ENCODE measurements at regions not wholly inside any gene's neighbourhood (a gene's known extent, or its start where the extent isn't known, plus 50 kb on each side); places are given as distances from the start of the nearest gene placed in this dataset.

- DNase-seq (ENCODE audit: insufficient read length, low spot score) (no peak), FAIRE-seq (no peak)
- no peak for TF ChIP-seq TAF1 (IDR thresholded peaks at IDR 0.05; ENCODE audit: low read depth, low read length)
- TF ChIP-seq POLR2AphosphoS5 (IDR thresholded peaks at IDR 0.05; ENCODE audit: low read depth, low read length), result no peak
- TF ChIP-seq PAX5 (IDR thresholded peaks at IDR 0.05; ENCODE audit: insufficient read depth, low read length, severe bottlenecking), result no peak
- TF ChIP-seq POLR2A (IDR thresholded peaks at IDR 0.05; ENCODE audit: low read depth, low read length), result no peak
- TF ChIP-seq SPI1 (IDR thresholded peaks at IDR 0.05; ENCODE audit: low read depth, low read length), result no peak
- TF ChIP-seq POU2F2 (IDR thresholded peaks at IDR 0.05; ENCODE audit: low read depth, low read length), result no peak
These were observed 763.1 kb upstream of the COBL start for GRCh38 chr7:52079726-52080125.

DNA sequence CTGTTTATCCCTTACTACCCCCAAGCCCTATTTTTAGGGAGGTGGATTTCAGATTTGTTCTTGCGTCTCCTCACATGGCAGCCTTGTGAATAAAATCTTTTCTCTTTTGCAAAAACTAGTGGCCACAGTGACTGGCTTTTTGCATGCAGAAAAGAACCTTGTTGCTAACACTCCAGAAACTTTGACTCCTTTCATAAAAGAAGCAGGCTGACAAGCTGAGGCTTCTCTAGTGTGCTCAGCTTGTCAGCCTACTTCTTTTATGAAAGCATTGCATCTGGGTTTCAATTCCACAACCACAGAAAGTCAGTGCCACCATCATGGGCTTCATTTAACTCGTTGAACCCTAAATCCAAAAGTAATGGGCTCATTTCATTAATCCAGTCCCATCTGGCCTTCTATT lies 761.0 kb upstream of the COBL start:
- TF ChIP-seq PAX5 (IDR thresholded peaks at IDR 0.05; ENCODE audit: insufficient read depth, low read length, severe bottlenecking) (no peak), SPI1 (IDR thresholded peaks at IDR 0.05; ENCODE audit: low read depth, low read length) (no peak), TAF1 (IDR thresholded peaks at IDR 0.05; ENCODE audit: low read depth, low read length) (no peak), POLR2AphosphoS5 (IDR thresholded peaks at IDR 0.05; ENCODE audit: low read depth, low read length) (no peak), POU2F2 (IDR thresholded peaks at IDR 0.05; ENCODE audit: low read depth, low read length) (no peak), POLR2A (IDR thresholded peaks at IDR 0.05; ENCODE audit: low read depth, low read length) (no peak)
- FAIRE-seq (no peak), DNase-seq (ENCODE audit: insufficient read length, low spot score) (no peak)

GRCh38 chr7:52074912-52075311 lies 758.3 kb upstream of the COBL start:
- DNase-seq (ENCODE audit: insufficient read length, low spot score) (no peak), FAIRE-seq (no peak)
- TF ChIP-seq POLR2A (IDR thresholded peaks at IDR 0.05; ENCODE audit: low read depth, low read length) (no peak), POU2F2 (IDR thresholded peaks at IDR 0.05; ENCODE audit: low read depth, low read length) (no peak), PAX5 (IDR thresholded peaks at IDR 0.05; ENCODE audit: insufficient read depth, low read length, severe bottlenecking) (no peak), POLR2AphosphoS5 (IDR thresholded peaks at IDR 0.05; ENCODE audit: low read depth, low read length) (no peak), SPI1 (IDR thresholded peaks at IDR 0.05; ENCODE audit: low read depth, low read length) (no peak), TAF1 (IDR thresholded peaks at IDR 0.05; ENCODE audit: low read depth, low read length) (no peak)

DNA sequence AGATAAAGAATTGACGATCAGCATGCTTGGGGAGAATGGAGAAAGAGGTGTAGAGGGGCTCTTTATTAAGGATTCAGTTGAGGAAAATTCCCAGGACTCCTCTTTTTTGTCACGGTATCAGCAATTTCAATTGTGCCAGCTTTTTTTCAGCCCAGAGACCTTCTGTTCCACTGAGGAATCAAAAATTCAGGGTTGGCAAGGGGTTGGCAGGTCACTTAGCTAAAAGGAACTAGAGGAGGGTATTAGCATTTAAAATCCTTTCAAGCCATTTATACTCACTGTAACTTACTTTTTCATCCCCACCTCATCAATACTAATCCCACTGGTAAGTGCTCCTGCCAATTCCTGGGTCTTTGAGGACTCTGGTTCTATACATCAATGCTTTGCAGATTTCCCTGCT lies 757.5 kb upstream of the COBL start:
- TF ChIP-seq SPI1 (IDR thresholded peaks at IDR 0.05; ENCODE audit: low read depth, low read length) (no peak), POU2F2 (IDR thresholded peaks at IDR 0.05; ENCODE audit: low read depth, low read length) (no peak), POLR2AphosphoS5 (IDR thresholded peaks at IDR 0.05; ENCODE audit: low read depth, low read length) (no peak), POLR2A (IDR thresholded peaks at IDR 0.05; ENCODE audit: low read depth, low read length) (no peak), PAX5 (IDR thresholded peaks at IDR 0.05; ENCODE audit: insufficient read depth, low read length, severe bottlenecking) (no peak)
- FAIRE-seq (no peak), DNase-seq (ENCODE audit: insufficient read length, low spot score) (no peak)

- DNase-seq (ENCODE audit: insufficient read length, low spot score) (no peak), FAIRE-seq (no peak)
- TF ChIP-seq SPI1 (IDR thresholded peaks at IDR 0.05; ENCODE audit: low read depth, low read length) (no peak), TAF1 (IDR thresholded peaks at IDR 0.05; ENCODE audit: low read depth, low read length) (no peak), POU2F2 (IDR thresholded peaks at IDR 0.05; ENCODE audit: low read depth, low read length) (no peak), POLR2A (IDR thresholded peaks at IDR 0.05; ENCODE audit: low read depth, low read length) (no peak), POLR2AphosphoS5 (IDR thresholded peaks at IDR 0.05; ENCODE audit: low read depth, low read length) (no peak), PAX5 (IDR thresholded peaks at IDR 0.05; ENCODE audit: insufficient read depth, low read length, severe bottlenecking) (no peak)
These were observed 755.1 kb upstream of the COBL start for GRCh38 chr7:52071744-52072143.

DNA sequence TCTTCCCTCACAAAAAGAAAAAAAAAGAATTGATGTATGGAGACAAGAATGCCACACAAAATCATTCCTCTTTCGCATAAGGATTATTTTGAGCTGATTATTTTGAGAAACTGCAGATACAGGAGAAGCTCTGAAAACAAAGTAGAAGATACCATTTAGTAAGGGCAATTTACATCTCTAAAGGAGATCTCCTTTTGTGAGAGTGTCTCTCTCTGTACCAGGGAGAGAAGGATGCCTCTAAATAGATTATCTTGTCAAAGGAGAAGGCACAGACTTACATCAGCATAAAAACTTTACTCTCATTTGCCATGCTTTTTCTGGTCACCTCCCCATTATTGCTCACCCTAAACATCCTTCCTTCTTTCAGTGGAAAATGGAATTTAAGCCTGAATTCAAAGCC lies 747.9 kb upstream of the COBL start:
- DNase-seq (ENCODE audit: insufficient read length, low spot score), result no peak
- no peak for FAIRE-seq

GRCh38 chr7:52061666-52062065 lies 745.1 kb upstream of the COBL start:
- no peak for TF ChIP-seq SPI1 (IDR thresholded peaks at IDR 0.05; ENCODE audit: low read depth, low read length)
- TF ChIP-seq PAX5 (IDR thresholded peaks at IDR 0.05; ENCODE audit: insufficient read depth, low read length, severe bottlenecking), result no peak
- TF ChIP-seq POU2F2 (IDR thresholded peaks at IDR 0.05; ENCODE audit: low read depth, low read length), result no peak
- TF ChIP-seq POLR2A (IDR thresholded peaks at IDR 0.05; ENCODE audit: low read depth, low read length), result no peak
- TF ChIP-seq TAF1 (IDR thresholded peaks at IDR 0.05; ENCODE audit: low read depth, low read length), result no peak
- TF ChIP-seq POLR2AphosphoS5 (IDR thresholded peaks at IDR 0.05; ENCODE audit: low read depth, low read length), result no peak
- no peak for FAIRE-seq
- DNase-seq (ENCODE audit: insufficient read length, low spot score), result no peak

More for the DNA sequence above, 747.9 kb upstream of the COBL start:
- TF ChIP-seq PAX5 (IDR thresholded peaks at IDR 0.05; ENCODE audit: insufficient read depth, low read length, severe bottlenecking) (no peak), SPI1 (IDR thresholded peaks at IDR 0.05; ENCODE audit: low read depth, low read length) (no peak), POLR2A (IDR thresholded peaks at IDR 0.05; ENCODE audit: low read depth, low read length) (no peak), POLR2AphosphoS5 (IDR thresholded peaks at IDR 0.05; ENCODE audit: low read depth, low read length) (no peak), POU2F2 (IDR thresholded peaks at IDR 0.05; ENCODE audit: low read depth, low read length) (no peak), TAF1 (IDR thresholded peaks at IDR 0.05; ENCODE audit: low read depth, low read length) (no peak)

DNA sequence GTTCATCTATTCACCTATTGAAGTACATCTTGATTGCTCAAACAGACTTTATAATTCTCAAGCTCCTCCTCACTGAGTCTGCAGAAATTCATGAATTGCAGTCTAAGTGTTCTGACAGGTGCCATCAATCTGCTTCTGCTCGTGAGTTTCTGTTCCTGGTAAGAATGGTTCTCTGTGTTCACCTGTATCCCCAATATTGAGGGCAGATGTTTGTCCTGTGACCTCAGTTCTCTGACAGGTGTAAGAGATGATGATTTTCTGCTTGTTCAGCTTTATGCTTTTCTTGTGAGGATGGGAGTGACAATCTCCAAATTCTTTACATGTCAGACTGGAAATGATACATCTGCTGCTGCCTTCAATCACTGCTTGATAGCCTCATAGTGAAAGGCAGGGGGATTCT lies 736.9 kb upstream of the COBL start:
- DNase-seq (ENCODE audit: insufficient read length, low spot score) (no peak), FAIRE-seq (no peak)
- TF ChIP-seq PAX5 (IDR thresholded peaks at IDR 0.05; ENCODE audit: insufficient read depth, low read length, severe bottlenecking) (no peak), POU2F2 (IDR thresholded peaks at IDR 0.05; ENCODE audit: low read depth, low read length) (no peak), SPI1 (IDR thresholded peaks at IDR 0.05; ENCODE audit: low read depth, low read length) (no peak), TAF1 (IDR thresholded peaks at IDR 0.05; ENCODE audit: low read depth, low read length) (no peak), POLR2A (IDR thresholded peaks at IDR 0.05; ENCODE audit: low read depth, low read length) (no peak), POLR2AphosphoS5 (IDR thresholded peaks at IDR 0.05; ENCODE audit: low read depth, low read length) (no peak)

- FAIRE-seq, result no peak
- DNase-seq (ENCODE audit: insufficient read length, low spot score), result no peak
- TF ChIP-seq PAX5 (IDR thresholded peaks at IDR 0.05; ENCODE audit: insufficient read depth, low read length, severe bottlenecking), result no peak
- TF ChIP-seq POU2F2 (IDR thresholded peaks at IDR 0.05; ENCODE audit: low read depth, low read length), result no peak
- no peak for TF ChIP-seq POLR2A (IDR thresholded peaks at IDR 0.05; ENCODE audit: low read depth, low read length)
- no peak for TF ChIP-seq SPI1 (IDR thresholded peaks at IDR 0.05; ENCODE audit: low read depth, low read length)
- TF ChIP-seq POLR2AphosphoS5 (IDR thresholded peaks at IDR 0.05; ENCODE audit: low read depth, low read length), result no peak
- TF ChIP-seq TAF1 (IDR thresholded peaks at IDR 0.05; ENCODE audit: low read depth, low read length), result no peak
These were observed 714.1 kb upstream of the COBL start for GRCh38 chr7:52030722-52031121.

GRCh38 chr7:52026140-52026539 lies 709.5 kb upstream of the COBL start:
- no peak for TF ChIP-seq POLR2AphosphoS5 (IDR thresholded peaks at IDR 0.05; ENCODE audit: low read depth, low read length)
- no peak for FAIRE-seq
- DNase-seq (ENCODE audit: insufficient read length, low spot score), result no peak
